HG03064 (cell line): ENCODE measurements at regions not wholly inside any gene's neighbourhood (a gene's known extent, or its start where the extent isn't known, plus 50 kb on each side); places are given as distances from the start of the nearest gene placed in this dataset.
"Not testable (repeated sequence)": the region's sequence is repeated elsewhere in the genome, so short reads cannot be mapped to it uniquely, and the experiment has no call there.

ENCODE experiments used
- ATAC-seq: cut with Tn5 transposase; IDR thresholded peaks from one replicate; pipeline ENCODE4 v1.9.1; 2021; ENCODE audit warnings: low read depth; ENCODE audit not compliant: unreplicated experiment

DNA sequence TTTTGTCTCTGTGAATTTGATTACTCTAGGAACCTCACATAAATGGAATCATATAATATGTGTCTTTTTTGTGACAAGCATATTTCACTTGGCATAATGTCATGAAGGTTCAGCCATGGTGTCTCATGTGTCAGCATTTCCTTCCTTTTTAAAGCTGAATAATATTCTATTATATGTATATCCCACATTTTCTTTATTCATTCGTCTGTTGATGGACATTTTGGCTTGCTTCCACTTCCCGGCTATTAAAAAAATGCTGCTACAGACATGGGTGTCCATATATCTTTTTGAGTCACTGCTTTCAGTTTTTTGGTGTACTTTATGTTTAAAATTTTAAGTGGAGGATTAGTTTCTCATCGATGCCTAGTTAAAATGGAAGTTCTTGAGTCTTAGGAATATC, 59.8 kb upstream of the C5orf63 start:
- ATAC-seq = no peak

- ATAC-seq = no peak
These were observed 63.6 kb upstream of the C5orf63 start for GRCh38 chr5:127136908-127137307.

- ATAC-seq = no peak
These were observed 70.4 kb upstream of the C5orf63 start for GRCh38 chr5:127143722-127144121.

- no peak for ATAC-seq
These were observed 79.7 kb upstream of the C5orf63 start for GRCh38 chr5:127153031-127153430.

- no peak for ATAC-seq
These were observed 80.2 kb upstream of the C5orf63 start for GRCh38 chr5:127153521-127153920.

DNA sequence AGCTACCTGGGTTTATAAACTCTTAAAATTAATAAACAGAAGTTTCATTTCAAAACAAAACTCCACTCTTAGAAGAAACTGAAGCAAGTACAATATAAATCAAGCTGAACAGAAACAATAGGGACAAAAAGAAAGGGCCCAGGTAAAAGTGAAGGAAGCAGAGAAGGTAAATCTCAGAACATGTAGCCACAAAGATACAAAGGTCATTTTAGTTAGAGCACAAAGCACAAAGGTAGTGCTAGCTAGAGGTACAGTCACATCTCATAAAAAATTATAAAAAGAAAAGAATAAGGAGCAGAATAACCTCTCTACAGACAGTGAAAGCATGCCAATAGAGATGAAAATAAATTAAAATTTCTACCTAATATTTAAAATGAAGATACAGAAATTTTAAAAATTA, 90.4 kb upstream of the C5orf63 start:
- no peak for ATAC-seq

- no peak for ATAC-seq
These were observed 97.8 kb upstream of the C5orf63 start for GRCh38 chr5:127170918-127171600.

GRCh38 chr5:127176769-127177168, 103.5 kb upstream of the C5orf63 start:
- no peak for ATAC-seq

- not testable (repeated sequence) for ATAC-seq
These were observed 108.0 kb upstream of the MEGF10 start for GRCh38 chr5:127182631-127183030.

GRCh38 chr5:127183332-127183731, 107.3 kb upstream of the MEGF10 start:
- ATAC-seq = no peak

DNA sequence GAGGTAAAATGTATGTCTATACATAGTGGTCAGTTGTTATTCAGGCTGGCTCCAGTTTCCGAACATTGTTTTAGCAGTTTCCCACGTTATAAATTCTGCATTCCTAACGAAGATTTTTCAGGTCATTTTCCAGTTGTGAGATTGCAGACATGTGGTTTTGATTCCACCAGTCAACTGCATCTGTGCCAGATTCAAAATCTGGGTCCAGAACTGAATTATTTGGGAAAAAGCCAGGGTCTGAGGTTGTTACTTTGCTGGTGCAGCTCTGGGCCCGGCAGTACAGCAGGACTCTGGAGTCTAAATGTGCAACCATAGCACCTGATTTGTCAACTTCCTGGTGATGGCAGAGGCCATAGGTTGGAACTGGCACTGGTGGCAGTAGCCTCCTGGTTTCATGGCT, 105.7 kb upstream of the MEGF10 start:
- no peak for ATAC-seq

DNA sequence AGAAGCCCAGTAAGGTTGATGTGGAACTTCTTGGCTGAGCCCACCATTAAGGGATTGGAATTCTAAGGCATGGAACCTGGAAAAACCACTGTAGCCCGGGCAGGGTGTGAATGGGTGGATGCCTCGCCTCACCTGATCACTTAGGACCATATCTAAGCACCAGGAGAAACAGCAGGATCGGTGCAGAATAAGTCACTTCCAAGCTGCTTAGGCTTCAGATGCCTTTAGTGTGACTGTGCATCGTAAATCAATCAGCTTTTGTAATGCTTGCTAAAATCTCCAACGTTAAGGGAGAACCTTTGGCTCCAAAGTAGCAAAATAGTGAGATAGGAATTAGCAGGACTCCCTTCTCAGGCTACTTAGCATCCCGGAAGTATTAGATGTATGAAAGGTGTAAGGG, 103.9 kb upstream of the MEGF10 start:
- no peak for ATAC-seq

DNA sequence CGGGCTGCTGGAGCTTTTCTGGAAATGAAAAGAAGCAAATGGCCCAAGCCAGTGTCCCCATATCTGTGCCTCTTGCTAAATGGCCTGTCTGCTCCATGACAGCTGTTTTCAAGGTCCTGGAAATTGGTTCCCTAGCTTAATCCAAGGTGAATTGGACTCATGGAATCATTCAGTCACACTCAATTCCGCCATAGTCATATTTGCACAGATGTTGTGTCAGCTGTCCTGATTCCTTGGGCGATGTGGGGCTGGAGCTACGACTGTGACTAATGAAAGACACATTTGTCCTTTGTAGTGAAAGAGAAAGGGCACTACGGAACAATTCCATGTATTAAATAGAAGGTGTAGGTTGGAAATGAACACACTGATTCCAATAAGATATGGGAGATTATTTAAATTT, 102.9 kb upstream of the MEGF10 start:
- ATAC-seq = no peak

- ATAC-seq = no peak
These were observed 98.4 kb upstream of the MEGF10 start for GRCh38 chr5:127192150-127192549.

DNA sequence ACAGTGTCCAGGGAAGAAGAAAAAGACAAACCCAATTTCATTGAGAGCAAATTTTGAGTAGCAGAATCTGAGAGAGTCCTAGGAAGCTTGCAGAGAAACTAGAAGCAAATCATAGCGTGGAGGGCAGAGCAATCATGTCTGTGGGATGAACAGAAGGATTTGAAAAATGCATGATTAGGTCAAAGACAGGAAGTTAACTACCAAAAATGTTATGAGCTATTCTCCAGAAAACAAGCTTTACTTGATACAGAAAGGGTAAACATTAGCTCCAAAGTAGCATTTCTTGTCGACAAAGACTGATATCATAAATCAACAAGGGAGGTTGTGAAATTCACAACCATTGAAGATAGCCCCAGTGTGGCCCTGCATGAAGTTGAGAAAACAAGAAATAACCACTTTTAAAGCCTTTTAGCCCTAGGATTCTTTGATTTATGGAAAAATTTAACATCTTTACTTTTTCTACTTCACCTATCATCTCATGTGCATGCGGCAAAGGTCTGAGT, 97.7 kb upstream of the MEGF10 start:
- ATAC-seq = no peak

DNA sequence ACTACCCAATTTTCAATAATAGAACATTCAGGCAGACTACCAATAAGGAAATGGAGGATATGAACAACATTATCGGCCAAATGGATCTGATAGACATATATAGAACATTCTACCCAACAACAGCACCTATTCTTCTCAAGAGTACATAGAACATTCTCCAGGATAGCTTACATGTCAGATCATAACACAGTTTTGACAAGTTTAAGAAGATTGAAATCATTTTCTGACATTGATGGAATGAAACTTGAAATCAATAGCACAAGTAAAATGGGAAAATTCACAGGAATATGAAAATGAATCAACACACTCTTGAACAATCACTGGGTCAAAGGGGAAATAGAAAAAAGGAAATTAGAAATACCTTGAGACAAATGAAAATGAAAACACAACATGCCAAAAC, 94.6 kb upstream of the MEGF10 start:
- no peak for ATAC-seq

DNA sequence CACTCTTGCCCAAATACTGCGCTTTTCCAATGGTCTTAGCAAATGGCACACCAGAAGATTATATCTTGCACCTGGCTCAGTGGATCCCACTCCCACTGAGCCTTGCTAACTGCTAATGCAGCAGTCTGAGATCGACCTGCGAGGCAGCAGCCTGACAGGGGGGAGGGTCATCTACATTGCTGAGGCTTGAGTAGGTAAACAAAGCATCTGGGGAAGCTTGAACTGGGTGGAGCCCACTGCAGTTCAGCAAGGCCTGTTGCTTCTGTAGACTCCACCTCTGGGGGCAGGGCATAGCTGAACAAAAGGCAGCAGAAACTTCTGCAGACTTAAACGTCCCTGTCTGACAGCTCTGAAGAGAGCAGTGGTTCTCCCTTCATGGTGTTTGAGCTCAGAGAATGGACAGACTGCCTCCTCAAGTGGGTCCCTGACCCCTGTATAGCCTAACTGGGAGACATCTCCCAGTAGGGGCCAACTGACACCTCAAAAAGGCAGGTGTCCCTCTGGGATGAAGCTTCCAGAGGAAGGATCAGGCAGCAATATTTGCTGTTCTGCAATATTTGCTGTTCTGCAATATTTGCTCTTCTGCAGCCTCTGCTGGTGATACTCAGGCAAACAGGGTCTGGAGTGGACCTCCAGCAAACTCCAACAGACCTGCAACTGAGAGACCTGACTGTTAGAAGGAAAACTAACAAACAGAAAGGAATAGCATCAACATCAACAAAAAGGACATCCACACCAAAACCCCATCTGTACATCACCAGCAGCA, 93.0 kb upstream of the MEGF10 start:
- ATAC-seq = not testable (repeated sequence)

- ATAC-seq = not testable (repeated sequence)
These were observed 87.9 kb upstream of the MEGF10 start for GRCh38 chr5:127202738-127203137.

GRCh38 chr5:127203818-127204217, 86.8 kb upstream of the MEGF10 start:
- no peak for ATAC-seq

DNA sequence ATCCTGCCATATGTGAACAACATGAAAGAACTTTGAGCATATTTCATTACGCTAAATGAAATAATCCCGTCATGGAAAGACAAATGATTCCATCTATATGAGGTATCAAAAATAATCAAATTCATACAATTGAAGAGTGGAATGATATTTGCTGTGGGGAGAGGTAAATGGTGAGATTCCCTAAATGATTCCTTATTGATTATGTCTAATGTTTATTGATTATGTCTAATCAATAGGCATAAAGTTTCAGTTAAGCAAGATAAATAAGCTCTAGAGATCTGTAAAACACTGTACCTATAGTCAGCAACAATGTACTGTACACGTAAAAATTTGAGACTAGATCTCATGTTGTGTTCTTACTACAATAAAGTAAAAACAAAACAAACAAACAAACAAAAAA, 85.4 kb upstream of the MEGF10 start:
- no peak for ATAC-seq

DNA sequence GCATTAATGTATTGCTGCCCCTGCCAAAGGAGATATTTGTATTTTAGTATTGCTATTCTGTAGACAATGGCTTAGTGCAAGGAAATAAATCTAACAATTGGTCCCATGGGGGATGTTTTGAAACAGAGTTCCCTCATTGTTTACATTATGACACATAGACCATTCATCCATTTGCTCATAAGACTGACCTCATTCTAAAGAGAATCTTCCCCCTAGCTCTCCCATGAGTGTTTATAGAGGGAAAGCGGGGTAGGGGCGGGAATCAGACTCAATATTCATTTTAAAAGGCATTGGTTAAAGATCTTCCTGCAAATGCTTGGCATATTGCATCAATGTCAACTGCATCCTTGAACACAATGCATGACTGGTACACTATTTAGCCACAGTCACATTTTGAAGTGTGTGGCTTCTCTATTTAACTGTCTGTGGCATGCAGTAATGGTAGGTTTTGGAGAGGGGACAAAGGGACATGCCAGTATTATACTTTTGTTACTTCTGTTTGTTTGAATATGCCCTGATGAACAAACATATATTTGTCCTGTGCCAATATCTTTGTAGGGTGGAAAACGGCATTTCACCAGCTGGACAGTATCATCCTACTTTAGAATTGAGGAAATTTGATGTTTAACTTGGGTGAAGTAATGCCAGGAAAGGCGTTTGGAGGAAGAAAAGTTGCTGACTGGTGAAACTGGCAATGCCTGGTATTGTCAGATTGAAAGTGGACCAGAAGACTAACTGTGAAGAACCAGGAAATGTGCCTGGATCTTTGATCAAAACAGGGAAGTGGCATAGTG, 84.1 kb upstream of the MEGF10 start:
- ATAC-seq = no peak
